WI38 (cell line): ENCODE measurements at regions not wholly inside any gene's neighbourhood (a gene's known extent, or its start where the extent isn't known, plus 50 kb on each side); places are given as distances from the start of the nearest gene placed in this dataset.

ENCODE experiments used
- H3K4me3 ChIP-seq: 2 replicates; pipeline ENCODE4 v1.5.1; 2011; ENCODE audit warnings: low read depth, mild to moderate bottlenecking, control low read depth, low read length
- CTCF ChIP-seq: IDR thresholded peaks from 2 replicates; pipeline ENCODE4 v1.5.1; 2012; ENCODE audit warnings: low read depth, mild to moderate bottlenecking, control low read depth, low read length

- no peak overlapping the region for H3K4me3 ChIP-seq
- no peak for TF ChIP-seq CTCF
These were observed 69.7 kb downstream of the PSMB1 start for GRCh38 chr6:170483413-170483812.

GRCh38 chr6:170480050-170480692 is 72.9 kb downstream of the PSMB1 start:
- TF ChIP-seq CTCF: no peak
- H3K4me3 ChIP-seq: no peak overlapping the region

GRCh38 chr6:170476360-170476759 is 76.7 kb downstream of the PSMB1 start:
- H3K4me3 ChIP-seq: no peak overlapping the region
- TF ChIP-seq CTCF: no peak

GRCh38 chr6:170475118-170475517 is 78.0 kb downstream of the PSMB1 start:
- H3K4me3 ChIP-seq: no peak overlapping the region
- no peak for TF ChIP-seq CTCF

- TF ChIP-seq CTCF: no peak
These were observed 79.3 kb downstream of the PSMB1 start for GRCh38 chr6:170473801-170474200.

GRCh38 chr6:170473301-170473717 is 79.8 kb downstream of the PSMB1 start:
- TF ChIP-seq CTCF: no peak
- no peak overlapping the region for H3K4me3 ChIP-seq

More at GRCh38 chr6:170473801-170474200, 79.3 kb downstream of the PSMB1 start:
- H3K4me3 ChIP-seq: no peak overlapping the region

- no peak overlapping the region for H3K4me3 ChIP-seq
- no peak for TF ChIP-seq CTCF
These were observed 81.6 kb downstream of the PSMB1 start for GRCh38 chr6:170471491-170471890.
